ENCODE measurements at regions not wholly inside any gene's neighbourhood (a gene's known extent, or its start where the extent isn't known, plus 50 kb on each side); places are given as distances from the start of the nearest gene placed in this dataset.

DNA sequence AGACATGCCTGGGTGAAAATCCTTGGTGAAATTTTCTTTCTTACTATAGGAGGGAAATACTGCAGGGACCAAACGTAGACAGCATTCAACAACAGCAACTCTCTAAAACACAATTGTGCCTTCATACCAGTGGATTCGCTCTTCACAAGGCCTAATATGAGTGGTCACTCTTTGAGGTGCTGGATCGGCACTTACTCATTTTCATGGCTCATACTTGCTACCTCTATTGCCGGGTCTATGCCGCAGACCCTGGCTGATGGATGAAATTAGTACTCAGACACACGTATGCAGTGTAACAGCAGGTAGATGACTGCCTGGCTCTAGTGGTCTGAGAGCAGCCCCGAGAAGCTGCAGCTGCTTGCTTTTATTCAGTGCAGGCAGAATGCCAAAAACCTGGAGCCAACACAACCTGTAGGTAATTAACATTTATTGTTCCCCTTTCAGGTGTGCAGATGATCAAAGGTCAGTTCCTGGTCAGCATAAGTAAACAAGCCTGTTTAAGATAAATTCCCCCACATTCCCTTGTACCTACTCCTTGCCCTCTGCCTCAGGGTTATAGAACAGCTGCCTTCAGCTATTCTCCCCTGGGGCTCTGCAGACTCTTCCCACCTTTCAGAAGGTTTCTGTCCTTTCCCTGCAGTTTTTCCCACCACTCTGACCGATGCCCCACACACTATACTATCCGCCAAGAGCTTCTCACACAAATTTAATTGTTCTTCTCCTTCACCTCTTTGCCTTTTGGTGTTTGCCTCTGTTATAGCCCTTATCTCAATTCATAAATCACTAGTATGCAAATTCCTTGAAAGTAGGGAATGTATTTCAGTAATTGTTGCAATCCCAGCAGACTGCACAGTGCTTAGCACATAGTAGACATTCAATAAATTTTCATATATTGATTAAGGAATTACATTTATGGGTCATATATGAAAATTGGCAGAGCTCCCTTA is 210.0 kb downstream of the SPANXN3 start:
- H3K27me3 ChIP-seq (ENCODE audit: insufficient read depth, low read depth, severe bottlenecking): peaks cover 16% of the 10 kb centered on the region
- DNase-seq: no peak

DNA sequence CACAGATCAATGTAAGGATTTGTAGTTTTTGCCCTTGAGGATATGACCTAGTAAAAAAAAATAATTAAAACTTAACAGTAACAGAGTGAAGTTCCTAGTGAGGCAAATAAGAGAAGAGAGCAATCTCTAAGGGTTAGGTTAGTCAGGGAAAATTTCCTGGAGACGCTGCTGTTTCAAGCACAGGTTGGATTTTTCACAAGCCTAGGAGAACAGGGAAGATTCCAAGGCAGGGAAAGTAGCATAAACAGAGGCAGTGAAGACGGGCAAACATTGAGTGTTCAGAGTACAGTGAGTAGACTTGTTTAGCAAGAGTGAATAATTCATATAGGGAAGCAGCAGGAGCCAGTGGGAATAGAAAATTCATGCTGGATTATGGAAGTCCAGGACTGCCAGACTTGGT is 212.8 kb downstream of the SPANXN3 start:
- TF ChIP-seq, protein P1, sequence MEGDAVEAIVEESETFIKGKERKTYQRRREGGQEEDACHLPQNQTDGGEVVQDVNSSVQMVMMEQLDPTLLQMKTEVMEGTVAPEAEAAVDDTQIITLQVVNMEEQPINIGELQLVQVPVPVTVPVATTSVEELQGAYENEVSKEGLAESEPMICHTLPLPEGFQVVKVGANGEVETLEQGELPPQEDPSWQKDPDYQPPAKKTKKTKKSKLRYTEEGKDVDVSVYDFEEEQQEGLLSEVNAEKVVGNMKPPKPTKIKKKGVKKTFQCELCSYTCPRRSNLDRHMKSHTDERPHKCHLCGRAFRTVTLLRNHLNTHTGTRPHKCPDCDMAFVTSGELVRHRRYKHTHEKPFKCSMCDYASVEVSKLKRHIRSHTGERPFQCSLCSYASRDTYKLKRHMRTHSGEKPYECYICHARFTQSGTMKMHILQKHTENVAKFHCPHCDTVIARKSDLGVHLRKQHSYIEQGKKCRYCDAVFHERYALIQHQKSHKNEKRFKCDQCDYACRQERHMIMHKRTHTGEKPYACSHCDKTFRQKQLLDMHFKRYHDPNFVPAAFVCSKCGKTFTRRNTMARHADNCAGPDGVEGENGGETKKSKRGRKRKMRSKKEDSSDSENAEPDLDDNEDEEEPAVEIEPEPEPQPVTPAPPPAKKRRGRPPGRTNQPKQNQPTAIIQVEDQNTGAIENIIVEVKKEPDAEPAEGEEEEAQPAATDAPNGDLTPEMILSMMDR (IDR thresholded peaks at IDR 0.05; ENCODE audit: low read depth, low read length): no peak
- H3K4me3 ChIP-seq (ENCODE audit: low read depth, low read length): no peak overlapping the region
- H3K9me3 ChIP-seq (ENCODE audit: severe bottlenecking): no peaks in the 10 kb centered on the region
- H3K36me3 ChIP-seq: no peaks in the 10 kb centered on the region
- peaks cover 13% of the 10 kb centered on the region for H3K27me3 ChIP-seq (ENCODE audit: insufficient read depth, low read depth, severe bottlenecking)
- DNase-seq: no peak
- H3K27ac ChIP-seq: no peak overlapping the region

More for the DNA sequence above, 210.0 kb downstream of the SPANXN3 start:
- Histone ChIP-seq H3K36me3 (no peaks in the 10 kb centered on the region), H3K4me3 (ENCODE audit: low read depth, low read length) (no peak overlapping the region), H3K9me3 (ENCODE audit: severe bottlenecking) (no peaks in the 10 kb centered on the region), H3K27ac (no peak overlapping the region)
- TF ChIP-seq, protein P1 (IDR thresholded peaks at IDR 0.05; ENCODE audit: low read depth, low read length): no peak

DNA sequence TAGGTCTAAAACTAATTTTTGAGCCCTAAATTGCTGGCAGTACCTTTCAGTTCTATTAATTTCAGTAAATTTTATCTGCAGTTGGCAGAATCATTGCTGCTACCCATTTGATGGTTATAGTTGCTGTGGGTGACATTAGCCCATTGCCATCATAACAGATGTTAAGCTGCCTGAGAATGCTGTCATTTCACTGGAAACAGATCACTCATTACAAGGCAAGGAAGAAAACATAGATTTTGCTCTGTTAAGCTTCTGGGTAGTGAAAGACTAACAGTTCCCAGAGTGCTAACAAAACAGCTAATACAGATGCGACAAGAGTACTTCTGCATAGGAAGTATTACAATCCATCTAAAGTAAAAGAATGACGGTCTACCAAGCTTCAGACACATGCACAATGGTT is 213.2 kb downstream of the SPANXN3 start:
- Histone ChIP-seq H3K4me3 (ENCODE audit: low read depth, low read length) (no peak overlapping the region), H3K36me3 (no peaks in the 10 kb centered on the region), H3K9me3 (ENCODE audit: severe bottlenecking) (no peaks in the 10 kb centered on the region), H3K27me3 (ENCODE audit: insufficient read depth, low read depth, severe bottlenecking) (peaks cover 9% of the 10 kb centered on the region), H3K27ac (no peak overlapping the region)
- no peak for DNase-seq
- TF ChIP-seq, protein P1 (IDR thresholded peaks at IDR 0.05; ENCODE audit: low read depth, low read length): no peak

DNA sequence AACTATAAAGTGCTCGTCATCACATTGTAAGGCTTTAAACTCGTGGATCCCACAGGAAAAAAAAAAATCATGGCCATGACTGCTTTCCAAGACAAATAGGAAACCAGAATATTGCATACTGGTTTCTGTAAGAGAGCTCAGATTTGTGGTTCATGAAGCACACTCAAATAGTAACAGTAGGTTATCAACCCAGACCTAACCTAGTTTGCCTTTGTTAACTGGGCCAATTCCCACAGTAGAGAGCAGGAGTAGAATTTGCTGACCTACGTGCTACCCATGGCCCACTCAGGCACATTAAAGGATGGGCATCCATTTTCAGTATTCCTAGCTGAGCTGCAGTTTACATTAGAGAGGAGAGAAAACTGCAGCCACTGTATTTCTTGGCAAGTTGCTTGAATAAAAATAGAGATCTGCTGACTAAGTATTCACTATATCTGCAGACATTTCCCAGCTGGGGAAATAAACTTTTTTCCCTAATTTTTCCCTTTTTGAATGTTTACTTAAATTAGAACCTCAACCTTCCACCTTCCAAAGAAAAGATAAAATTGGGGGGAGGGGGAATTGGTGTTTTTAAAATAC is 218.5 kb downstream of the SPANXN3 start:
- TF ChIP-seq, protein P1 (IDR thresholded peaks at IDR 0.05; ENCODE audit: low read depth, low read length): no peak

DNA sequence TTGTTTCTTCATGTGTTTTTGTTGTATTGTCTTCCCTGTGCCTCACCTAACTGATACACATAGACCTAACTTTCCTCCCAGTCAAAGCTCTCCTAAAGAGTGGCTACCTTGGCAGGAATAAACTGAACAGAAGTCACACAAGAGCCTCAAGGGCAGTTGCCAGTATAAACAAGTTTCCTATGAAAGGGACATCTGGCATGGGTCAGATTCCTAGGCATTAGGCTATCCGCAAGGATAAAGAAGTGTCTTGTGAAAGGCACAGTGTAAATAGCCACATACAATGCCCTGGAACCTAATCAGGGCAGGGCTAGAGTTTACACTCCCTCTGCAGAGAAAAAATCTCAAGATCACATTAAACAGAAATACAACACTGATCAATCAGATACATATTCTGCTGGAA is 220.8 kb downstream of the SPANXN3 start:
- DNase-seq: no peak
- Histone ChIP-seq H3K27ac (no peak overlapping the region), H3K4me3 (ENCODE audit: low read depth, low read length) (no peak overlapping the region), H3K9me3 (ENCODE audit: severe bottlenecking) (no peaks in the 10 kb centered on the region), H3K27me3 (ENCODE audit: insufficient read depth, low read depth, severe bottlenecking) (no peaks in the 10 kb centered on the region), H3K36me3 (no peaks in the 10 kb centered on the region)
- TF ChIP-seq, protein P1 (IDR thresholded peaks at IDR 0.05; ENCODE audit: low read depth, low read length): no peak

More for the DNA sequence above, 218.5 kb downstream of the SPANXN3 start:
- Histone ChIP-seq H3K27me3 (ENCODE audit: insufficient read depth, low read depth, severe bottlenecking) (no peaks in the 10 kb centered on the region), H3K36me3 (no peaks in the 10 kb centered on the region), H3K9me3 (ENCODE audit: severe bottlenecking) (no peaks in the 10 kb centered on the region), H3K4me3 (ENCODE audit: low read depth, low read length) (no peak overlapping the region), H3K27ac (no peak overlapping the region)
- DNase-seq: no peak

Data from WERI-Rb-1 (cell line).